AG04450 (cell line): ENCODE measurements at regions not wholly inside any gene's neighbourhood (a gene's known extent, or its start where the extent isn't known, plus 50 kb on each side); places are given as distances from the start of the nearest gene placed in this dataset.
"Not testable (repeated sequence)": the region's sequence is repeated elsewhere in the genome, so short reads cannot be mapped to it uniquely, and the experiment has no call there.

Experiments used
- CTCF ChIA-PET: fragments of 300-600, 350-600 bp; formaldehyde crosslinking; extraction: SDS; loops from one replicate; lab custom pipeline; 2022; ENCODE audit warnings: antibody characterized with exemption, inconsistent platforms; lab: Charles Lee
- POLR2A ChIA-PET: fragments of 350-600 bp; formaldehyde crosslinking; extraction: SDS; loops from one replicate; lab custom pipeline; 2021; ENCODE audit warnings: antibody characterized with exemption, inconsistent platforms; lab: Yijun Ruan, JAX
- DNase-seq: peaks from one replicate; pipeline ENCODE4 v3.0.0-alpha.2; 2011; ENCODE audit warnings: low read depth, low spot score
- H3K27ac ChIP-seq: one replicate; pipeline ENCODE4 v1.5.1; 2012; ENCODE audit warnings: low read depth, low read length, control low read depth
- H3K27me3 ChIP-seq: one replicate; pipeline ENCODE4 v1.6.0; 2012; ENCODE audit warnings: low read length; ENCODE audit not compliant: control insufficient read depth, insufficient read depth
- H3K4me3 ChIP-seq: 2 replicates; pipeline ENCODE4 v1.5.1; 2011; ENCODE audit warnings: mild to moderate bottlenecking, low read depth, low read length, control low read depth
- H3K9me3 ChIP-seq: 2 replicates; pipeline ENCODE4 v1.5.1; 2012; ENCODE audit warnings: low read length; ENCODE audit not compliant: control insufficient read depth, insufficient read depth
- TF ChIP-seq, protein P1 (sequence below): IDR thresholded peaks from 2 replicates; pipeline ENCODE4 v1.5.1; 2011; ENCODE audit warnings: low read depth, low read length, control low read depth, inconsistent platforms

DNA sequence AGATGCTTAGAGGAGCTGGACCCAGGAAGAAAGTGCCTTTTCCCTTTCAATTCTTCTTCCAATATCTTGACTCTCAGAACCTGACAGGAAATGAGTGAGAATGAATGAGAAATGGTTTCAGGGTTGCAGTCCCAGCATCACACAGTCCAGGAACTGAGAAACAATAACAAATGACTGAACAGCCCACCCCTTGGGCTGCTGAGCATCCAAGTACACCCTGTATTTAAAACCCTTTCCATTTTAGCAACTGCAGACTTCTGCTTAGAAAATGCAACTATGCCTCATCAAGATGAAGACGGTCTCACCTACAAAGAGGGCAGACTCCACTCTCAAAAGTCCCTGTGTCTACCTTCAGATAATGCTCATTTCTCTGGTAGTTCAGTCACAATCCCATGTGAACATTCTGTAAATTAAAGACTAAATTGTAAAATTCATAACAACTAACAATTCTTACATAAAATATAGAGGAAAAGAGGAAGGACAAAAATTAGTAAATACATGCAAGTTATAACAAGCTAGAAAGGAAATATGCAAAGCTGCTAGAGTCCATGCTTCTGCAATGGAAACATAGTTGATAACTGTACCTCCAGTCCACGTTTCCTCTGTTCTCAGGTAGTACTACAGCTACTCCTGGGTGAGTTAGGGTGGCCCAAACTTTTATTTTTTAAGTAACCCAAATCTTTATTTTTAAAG, 316.5 kb downstream of the ICE1 start:
- ChIA-PET CTCF (no interaction called here), POLR2A (no interaction called here)
- Histone ChIP-seq H3K9me3 (peaks cover 11% of the 10 kb centered on the region; the same call in 1 of the 2 replicates), H3K27me3 (no peaks in the 10 kb centered on the region), H3K27ac (no peak overlapping the region), H3K4me3 (no peak overlapping the region)
- TF ChIP-seq, protein P1, sequence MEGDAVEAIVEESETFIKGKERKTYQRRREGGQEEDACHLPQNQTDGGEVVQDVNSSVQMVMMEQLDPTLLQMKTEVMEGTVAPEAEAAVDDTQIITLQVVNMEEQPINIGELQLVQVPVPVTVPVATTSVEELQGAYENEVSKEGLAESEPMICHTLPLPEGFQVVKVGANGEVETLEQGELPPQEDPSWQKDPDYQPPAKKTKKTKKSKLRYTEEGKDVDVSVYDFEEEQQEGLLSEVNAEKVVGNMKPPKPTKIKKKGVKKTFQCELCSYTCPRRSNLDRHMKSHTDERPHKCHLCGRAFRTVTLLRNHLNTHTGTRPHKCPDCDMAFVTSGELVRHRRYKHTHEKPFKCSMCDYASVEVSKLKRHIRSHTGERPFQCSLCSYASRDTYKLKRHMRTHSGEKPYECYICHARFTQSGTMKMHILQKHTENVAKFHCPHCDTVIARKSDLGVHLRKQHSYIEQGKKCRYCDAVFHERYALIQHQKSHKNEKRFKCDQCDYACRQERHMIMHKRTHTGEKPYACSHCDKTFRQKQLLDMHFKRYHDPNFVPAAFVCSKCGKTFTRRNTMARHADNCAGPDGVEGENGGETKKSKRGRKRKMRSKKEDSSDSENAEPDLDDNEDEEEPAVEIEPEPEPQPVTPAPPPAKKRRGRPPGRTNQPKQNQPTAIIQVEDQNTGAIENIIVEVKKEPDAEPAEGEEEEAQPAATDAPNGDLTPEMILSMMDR = no peak
- DNase-seq = no peak

DNA sequence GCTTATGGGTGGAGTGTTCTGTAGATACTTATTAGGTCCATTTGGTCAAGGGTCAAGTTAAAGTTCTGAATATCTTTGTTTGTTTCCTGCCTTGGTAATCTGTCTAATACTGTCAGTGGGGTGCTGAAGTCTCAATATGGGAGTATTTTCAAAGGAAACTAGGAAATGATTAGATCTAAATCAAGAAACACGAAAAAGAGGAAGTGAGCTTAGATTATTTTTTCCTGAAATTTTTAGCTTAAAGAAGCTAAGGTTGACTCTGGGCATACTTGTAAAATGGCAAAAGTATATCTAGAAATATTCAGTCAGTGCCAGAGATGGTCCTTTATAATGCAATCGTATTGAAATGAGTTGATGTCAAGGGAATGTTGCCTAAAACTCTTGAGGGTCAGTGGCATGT, 313.5 kb downstream of the ICE1 start:
- CTCF ChIA-PET = no interaction called here

DNA sequence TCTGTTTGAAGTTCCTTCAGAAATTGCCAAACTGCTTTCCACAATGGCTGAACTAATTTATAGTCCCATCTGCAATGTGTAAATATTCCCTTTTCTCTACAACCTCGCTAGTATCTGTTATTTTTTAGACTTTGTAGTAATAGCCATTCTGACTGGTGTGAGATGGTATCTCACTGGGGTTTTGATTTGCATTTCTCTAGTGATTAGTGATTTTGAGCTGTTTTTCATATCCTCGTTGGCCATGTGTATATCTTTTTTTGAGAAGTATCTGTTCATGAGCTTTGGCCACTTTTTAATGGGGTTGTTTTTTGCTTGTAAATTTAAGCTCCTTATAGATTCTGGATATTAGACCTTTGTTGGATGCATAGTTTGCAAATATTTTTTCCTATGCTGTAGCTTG, 310.6 kb downstream of the ICE1 start:
- POLR2A ChIA-PET, DNase-seq, H3K27me3 ChIP-seq, H3K27ac ChIP-seq, H3K4me3 ChIP-seq: not testable (repeated sequence)
- H3K9me3 ChIP-seq = peaks cover 18% of the 10 kb centered on the region
- CTCF ChIA-PET = interaction anchor here (0.6 kb wide), 1 partner anchor 1868 kb away, joined by 3 read pairs; no protein-coding TSS in a partner anchor

More for the DNA sequence above, 313.5 kb downstream of the ICE1 start:
- Histone ChIP-seq H3K9me3 (peaks cover 16% of the 10 kb centered on the region), H3K4me3 (no peak overlapping the region), H3K27ac (no peak overlapping the region), H3K27me3 (no peaks in the 10 kb centered on the region)
- DNase-seq = no peak
- POLR2A ChIA-PET = no interaction called here
- TF ChIP-seq, protein P1 = no peak

DNA sequence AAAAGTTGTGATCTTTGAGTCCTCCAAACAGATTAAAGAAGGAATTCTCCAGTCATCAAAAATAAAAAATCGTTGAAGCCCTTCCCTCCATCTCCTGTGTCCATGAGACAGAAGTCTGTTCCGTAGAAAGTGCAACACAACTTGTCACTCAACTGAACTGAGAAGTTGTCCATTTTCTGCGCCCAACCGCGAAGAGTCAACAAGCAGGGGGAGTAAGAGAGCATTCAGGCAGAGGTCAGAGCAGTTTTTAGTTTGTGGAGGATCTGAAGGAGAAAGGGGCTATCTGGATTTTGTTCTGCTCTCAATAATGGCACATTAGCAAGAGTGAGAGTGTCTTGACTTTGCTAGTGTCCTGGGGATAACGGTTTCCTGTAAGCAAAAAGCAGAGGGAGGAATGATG, 303.9 kb downstream of the ICE1 start:
- CTCF ChIA-PET = no interaction called here
- no peak overlapping the region for H3K4me3 ChIP-seq
- DNase-seq = no peak
- H3K9me3 ChIP-seq = peaks cover 29% of the 10 kb centered on the region
- no peak overlapping the region for H3K27ac ChIP-seq
- TF ChIP-seq, protein P1 = no peak
- H3K27me3 ChIP-seq = no peaks in the 10 kb centered on the region
- POLR2A ChIA-PET = no interaction called here

DNA sequence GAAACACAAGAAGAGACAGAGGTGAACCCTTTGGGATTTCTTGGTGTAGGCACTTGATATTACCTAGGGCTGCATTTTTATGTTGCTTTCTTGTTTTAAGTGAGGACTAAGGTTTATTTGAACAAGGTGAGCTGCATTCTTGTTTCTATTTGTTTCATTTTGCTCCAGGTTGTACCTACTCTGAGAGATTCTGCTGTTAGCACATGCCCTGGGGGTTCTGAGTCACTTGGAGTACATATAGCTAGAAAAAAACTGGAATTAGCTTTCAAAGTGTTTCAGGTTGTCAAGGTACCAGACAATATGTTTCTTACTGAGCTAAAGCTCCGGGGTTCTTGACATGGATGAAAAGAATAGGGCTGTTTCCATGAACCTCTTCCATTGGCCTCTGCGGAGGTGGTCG, 299.4 kb downstream of the ICE1 start:
- H3K27ac ChIP-seq = no peak overlapping the region
- no peak overlapping the region for H3K4me3 ChIP-seq
- TF ChIP-seq, protein P1 = no peak
- H3K27me3 ChIP-seq = no peaks in the 10 kb centered on the region
- no peak for DNase-seq
- peaks cover 36% of the 10 kb centered on the region for H3K9me3 ChIP-seq
- ChIA-PET CTCF (no interaction called here), POLR2A (no interaction called here)
